GM13977 (cell line): ENCODE measurements at regions not wholly inside any gene's neighbourhood (a gene's known extent, or its start where the extent isn't known, plus 50 kb on each side); places are given as distances from the start of the nearest gene placed in this dataset.

Experiments
- DNase-seq: peaks from one replicate; pipeline ENCODE4 v3.0.0; 2012; ENCODE audit warnings: low spot score
- CTCF ChIP-seq: IDR thresholded peaks from 2 replicates; pipeline ENCODE4 v1.5.1; 2012; ENCODE audit warnings: mild to moderate bottlenecking, control low read depth; ENCODE audit not compliant: insufficient read depth; ENCODE audit errors: extremely low read depth, missing control alignments
- in situ Hi-C: fragments of 300-500 bp; cut with MboI; formaldehyde crosslinking; loops from one replicate; pipeline ENCODE4 v1.12.0; 2022; ENCODE audit warnings: low sequenced_read_pairs, low pct_unique_long_range_greater_than_20kb, mixed read lengths, inconsistent platforms; ENCODE audit not compliant: unreplicated experiment

GRCh38 chr5:136892000-136892399 is 526.7 kb upstream of the TRPC7 start:
- no peak for DNase-seq
- TF ChIP-seq CTCF = no peak
- in situ Hi-C loops = no loop called here

- TF ChIP-seq CTCF = no peak
- DNase-seq = no peak
- in situ Hi-C loops = no loop called here
These were observed 526.0 kb upstream of the TRPC7 start for GRCh38 chr5:136891175-136891972.

GRCh38 chr5:136890431-136891148 is 525.2 kb upstream of the TRPC7 start:
- DNase-seq = no peak
- TF ChIP-seq CTCF = no peak
- in situ Hi-C loops = no loop called here

GRCh38 chr5:136886608-136887007 is 521.3 kb upstream of the TRPC7 start:
- no peak for DNase-seq
- in situ Hi-C loops = no loop called here
- TF ChIP-seq CTCF = no peak

- TF ChIP-seq CTCF = no peak
- in situ Hi-C loops = no loop called here
- no peak for DNase-seq
These were observed 499.6 kb upstream of the TRPC7 start for GRCh38 chr5:136864960-136865359.

GRCh38 chr5:136856648-136857047 is 491.3 kb upstream of the TRPC7 start:
- TF ChIP-seq CTCF = no peak
- in situ Hi-C loops = no loop called here
- DNase-seq = no peak
